SK-N-SH (cell line): ENCODE measurements at regions not wholly inside any gene's neighbourhood (a gene's known extent, or its start where the extent isn't known, plus 50 kb on each side); places are given as distances from the start of the nearest gene placed in this dataset.

Source experiments
- CTCF ChIA-PET: fragments of 300-600, 350-600 bp; formaldehyde crosslinking; extraction: SDS; loops from one replicate; lab custom pipeline; 2021; lab: Yijun Ruan, JAX
- POLR2A ChIA-PET: fragments of 350-600 bp; sonication (Branson Sonifier 250); formaldehyde crosslinking; extraction: SDS; loops from one replicate; lab custom pipeline; 2020; ENCODE audit warnings: antibody characterized with exemption, inconsistent platforms; lab: Yijun Ruan, JAX
- DNase-seq: peaks from one replicate; pipeline ENCODE4 v3.0.0; 2012
- H2AFZ ChIP-seq: fragments of 200-600 bp; sonication (generic); 2 replicates; pipeline ENCODE4 v1.8.1; 2016; ENCODE audit warnings: antibody characterized with exemption, mild to moderate bottlenecking, low read depth
- H3F3A ChIP-seq: fragments of 200-600 bp; sonication (generic); replicated peaks from 2 replicates; pipeline ENCODE3; 2016; ENCODE audit warnings: antibody characterized with exemption, mild to moderate bottlenecking; ENCODE audit not compliant: insufficient read depth
- H3K27ac ChIP-seq, 2 experiments: fragments of 200-500 bp in 1 of 2; fragments of 200-600 bp in 1 of 2; sonication (Bioruptor generic) in 1 of 2; sonication (generic), shearing (Covaris generic) in 1 of 2; 2 replicates each; pipeline versions ENCODE4 v1.5.1 to v1.6.1; 2014 to 2016; ENCODE audit warnings: low read depth in 2 of 2, inconsistent platforms in 1 of 2, low read length in 1 of 2, mild to moderate bottlenecking in 1 of 2, mixed read lengths in 1 of 2
- H3K27me3 ChIP-seq: fragments of 200-600 bp; sonication (generic), shearing (Covaris generic); 2 replicates; pipeline ENCODE4 v1.6.1; 2016; ENCODE audit warnings: mixed run types; ENCODE audit not compliant: insufficient read depth
- H3K36me3 ChIP-seq, 2 experiments: fragments of 200-500 bp in 1 of 2; fragments of 200-600 bp in 1 of 2; sonication (Bioruptor generic) in 1 of 2; sonication (generic) in 1 of 2; replicated peaks in 1 of 2; 2 replicates each; pipeline versions ENCODE3 to v1.5.1; 2014 to 2016; ENCODE audit warnings: low read length in 1 of 2, mild to moderate bottlenecking in 1 of 2; ENCODE audit not compliant: insufficient read depth in 2 of 2, control insufficient read depth in 1 of 2
- H3K4me1 ChIP-seq, 2 experiments: fragments of 200-500 bp in 1 of 2; fragments of 200-600 bp in 1 of 2; sonication (Bioruptor generic) in 1 of 2; sonication (generic), shearing (Covaris generic) in 1 of 2; 2 replicates each; pipeline versions ENCODE4 v1.5.1 to v1.6.1; 2014 to 2016; ENCODE audit warnings: low read depth in 1 of 2, low read length in 1 of 2, mixed run types in 1 of 2; ENCODE audit not compliant: insufficient read depth in 2 of 2, control insufficient read depth in 1 of 2
- H3K4me2 ChIP-seq: fragments of 200-600 bp; sonication (generic), shearing (Covaris generic); 2 replicates; pipeline ENCODE4 v1.6.1; 2017; ENCODE audit warnings: mixed run types
- H3K4me3 ChIP-seq, 2 experiments: fragments of 200-500 bp in 1 of 2; fragments of 200-600 bp in 1 of 2; sonication (Bioruptor generic) in 1 of 2; sonication (generic), shearing (Covaris generic) in 1 of 2; 2 replicates each; pipeline versions ENCODE4 v1.5.1 to v1.8.1; 2014 to 2016; ENCODE audit warnings: low read depth in 2 of 2, inconsistent platforms in 1 of 2, low read length in 1 of 2, mild to moderate bottlenecking in 1 of 2, mixed read lengths in 1 of 2, moderate library complexity in 1 of 2
- H3K79me2 ChIP-seq: fragments of 200-600 bp; sonication (generic); 2 replicates; pipeline ENCODE4 v1.8.1; 2017; ENCODE audit warnings: mild to moderate bottlenecking; ENCODE audit not compliant: insufficient read depth
- H3K9ac ChIP-seq: fragments of 200-600 bp; sonication (generic); 2 replicates; pipeline ENCODE4 v1.6.1; 2017; ENCODE audit warnings: mixed run types
- H3K9me2 ChIP-seq: fragments of 200-600 bp; sonication (generic); 2 replicates; pipeline ENCODE4 v1.6.1; 2017; ENCODE audit warnings: mixed run types
- H3K9me3 ChIP-seq: fragments of 200-600 bp; sonication (generic); 2 replicates; pipeline ENCODE4 v1.6.1; 2017; ENCODE audit warnings: mixed run types, mild to moderate bottlenecking, moderate library complexity
- H4K20me1 ChIP-seq: fragments of 200-600 bp; sonication (generic); 2 replicates; pipeline ENCODE4 v1.6.1; 2017; ENCODE audit warnings: mild to moderate bottlenecking, mixed run types; ENCODE audit not compliant: insufficient read depth
- CTCF ChIP-seq: fragments of 200-600 bp; sonication (generic); IDR thresholded peaks from 2 replicates; pipeline ENCODE4 v1.6.1; 2017; ENCODE audit warnings: antibody characterized with exemption, mild to moderate bottlenecking, moderate library complexity
- ELF1 ChIP-seq: IDR thresholded peaks from 2 replicates; pipeline ENCODE4 v1.4.0; 2012
- EP300 ChIP-seq, 2 experiments: IDR thresholded peaks; 2 replicates each; pipeline versions ENCODE4 v1.4.0 to v1.6.1; 2012; ENCODE audit warnings: borderline replicate concordance in 1 of 2, low read depth in 1 of 2, low read length in 1 of 2
- FOXJ3 ChIP-seq: sonication (generic); formaldehyde crosslinking; IDR thresholded peaks from 2 replicates; pipeline ENCODE4 v1.5.1; 2020; ENCODE audit warnings: mild to moderate bottlenecking, missing genetic modification reagents
- JUND ChIP-seq: IDR thresholded peaks from 2 replicates; pipeline ENCODE4 v1.4.0; 2012
- MAX ChIP-seq: IDR thresholded peaks from 2 replicates; pipeline ENCODE4 v1.4.0; 2012; ENCODE audit warnings: low read depth
- NFIC ChIP-seq: IDR thresholded peaks from 2 replicates; pipeline ENCODE4 v1.4.0; 2012; ENCODE audit warnings: borderline replicate concordance
- PBX3 ChIP-seq: IDR thresholded peaks from 2 replicates; pipeline ENCODE4; 2012
- RFX5 ChIP-seq: IDR thresholded peaks from 2 replicates; pipeline ENCODE4 v1.6.1; 2012; ENCODE audit warnings: mild to moderate bottlenecking, improper control_type of control experiment, low read length
- TAF1 ChIP-seq: IDR thresholded peaks from 2 replicates; pipeline ENCODE4 v1.6.1; 2012; ENCODE audit warnings: low read depth, mild to moderate bottlenecking, low read length, moderate library complexity, borderline replicate concordance
- TCF12 ChIP-seq: IDR thresholded peaks from 2 replicates; pipeline ENCODE4 v1.4.0; 2012
- USF1 ChIP-seq: IDR thresholded peaks from 2 replicates; pipeline ENCODE4 v1.4.0; 2012; ENCODE audit warnings: low read depth, borderline replicate concordance
- ZBTB33 ChIP-seq: IDR thresholded peaks from 2 replicates; pipeline ENCODE4 v1.4.0; 2012; ENCODE audit warnings: low read depth, borderline replicate concordance
- WGBS: methylation state at CpG from one replicate; pipeline ENCODE4 v1.1.6; 2017; ENCODE audit warnings: low lambda C conversion rate; 5-methylcytosine and 5-hydroxymethylcytosine counted together

- H2AFZ ChIP-seq, result no peak overlapping the region
- no peaks in the 10 kb centered on the region for H4K20me1 ChIP-seq
- 38% methylated on average over 4 of the region's 4 CpGs for WGBS
- no peaks in the 10 kb centered on the region for H3K27me3 ChIP-seq
- ChIA-PET CTCF (interaction anchor here (1.4 kb wide), 1 partner anchor 9 kb away, joined by 3 read pairs; no protein-coding TSS in a partner anchor), POLR2A (no interaction called here)
- no peak overlapping the region for H3K4me2 ChIP-seq
- H3K36me3 ChIP-seq, result no peaks in the 10 kb centered on the region
- H3K9me2 ChIP-seq, result no peaks in the 10 kb centered on the region
- no peak overlapping the region for H3K27ac ChIP-seq
- H3K9ac ChIP-seq, result no peak overlapping the region
- no peak for DNase-seq
- TF ChIP-seq JUND, result no peak
- no peaks in the 10 kb centered on the region for H3K4me1 ChIP-seq
- H3F3A ChIP-seq, result no peaks in the 10 kb centered on the region
- no peaks in the 10 kb centered on the region for H3K79me2 ChIP-seq
- no peak overlapping the region for H3K4me3 ChIP-seq
- no peaks in the 10 kb centered on the region for H3K9me3 ChIP-seq
Measured at GRCh38 chr15:47965297-47965696, 155.5 kb upstream of the SLC24A5 start.

- no CpG with 5 or more reads among the region's 1 CpG for WGBS
- no peak for DNase-seq
- Histone ChIP-seq H3K9me3 (no peaks in the 10 kb centered on the region), H3K79me2 (no peaks in the 10 kb centered on the region), H4K20me1 (no peaks in the 10 kb centered on the region), H3K4me1 (no peaks in the 10 kb centered on the region), H3K4me3 (no peak overlapping the region), H3K36me3 (no peaks in the 10 kb centered on the region), H3F3A (no peaks in the 10 kb centered on the region), H2AFZ (no peak overlapping the region), H3K9ac (no peak overlapping the region), H3K27ac (no peak overlapping the region), H3K27me3 (no peaks in the 10 kb centered on the region), H3K4me2 (no peak overlapping the region), H3K9me2 (no peaks in the 10 kb centered on the region)
- POLR2A ChIA-PET, result no interaction called here
- TF ChIP-seq TAF1, result no peak
- no peak for TF ChIP-seq RFX5
- TF ChIP-seq ZBTB33, result no peak
- no peak for TF ChIP-seq CTCF
- no peak for TF ChIP-seq FOXJ3
- TF ChIP-seq MAX, result no peak
- TF ChIP-seq TCF12, result no peak
- TF ChIP-seq PBX3, result no peak
- TF ChIP-seq EP300 (IDR thresholded peaks at IDR 0.05; ENCODE audit: borderline replicate concordance in 1 of 2, low read depth in 1 of 2, low read length in 1 of 2), result no peak
- no peak for TF ChIP-seq ELF1
- no peak for TF ChIP-seq NFIC
- TF ChIP-seq USF1, result no peak
- TF ChIP-seq, all 33 proteins: peak for 0
- CTCF ChIA-PET, result no interaction called here
Measured at GRCh38 chr15:47968593-47968992, 152.2 kb upstream of the SLC24A5 start.
